GM12878 (cell line): ENCODE measurements at regions not wholly inside any gene's neighbourhood (a gene's known extent, or its start where the extent isn't known, plus 50 kb on each side); places are given as distances from the start of the nearest gene placed in this dataset.

Experiments
- ATAC-seq: fragments of 200-7000 bp; cut with Tn5 transposase; 3 replicates; pipeline ENCODE4 v1.9.1; 2020; ENCODE audit warnings: mild to moderate bottlenecking, moderate library complexity
- BruUV-seq: library from RNA; stranded (reverse); fragments of 400-500 nt; replicated peaks from 2 replicates; lab custom pipeline; 2021; lab: Mats Ljungman, UMichigan
- CTCF ChIA-PET: fragments of 300-600 bp; sonication (Branson Sonifier 250); formaldehyde crosslinking; extraction: SDS; loops from one replicate; lab custom pipeline; 2021; ENCODE audit warnings: inconsistent platforms; lab: Yijun Ruan, JAX
- POLR2A ChIA-PET: fragments of 350-600 bp; formaldehyde crosslinking; extraction: SDS; loops from one replicate; lab custom pipeline; 2021; ENCODE audit warnings: inconsistent platforms; lab: Charles Lee
- RAD21 ChIA-PET: fragments of 300-600 bp; sonication (Branson Sonifier 250); formaldehyde crosslinking; loops from one replicate; lab custom pipeline; 2023; ENCODE audit warnings: antibody characterized with exemption; ENCODE audit not compliant: unreplicated experiment; lab: Charles Lee
- SMC1A ChIA-PET: fragments of 300-600 bp; sonication (Branson Sonifier 250); formaldehyde crosslinking; loops from one replicate; lab custom pipeline; 2023; ENCODE audit not compliant: unreplicated experiment, uncharacterized antibody; lab: Charles Lee
- DNase-seq: peaks from one replicate; pipeline ENCODE4 v3.0.0-alpha.2; 2011; ENCODE audit warnings: low read depth, low spot score
- FAIRE-seq: peaks from 3 replicates; lab custom pipeline; 2011; peaks lifted over from hg19 to GRCh38; lab: Jason Lieb, UNC
- H2AFZ ChIP-seq: 2 replicates; pipeline ENCODE4 v1.6.0; 2011; ENCODE audit warnings: low read depth, low read length, control low read depth; ENCODE audit not compliant: control insufficient read depth
- H3K27ac ChIP-seq: 2 replicates; pipeline ENCODE4 v1.5.1; 2011; ENCODE audit warnings: control low read depth; ENCODE audit not compliant: control insufficient read depth, insufficient read depth
- H3K27me3 ChIP-seq, 2 experiments: replicated peaks in 1 of 2; 2 replicates each; pipeline versions ENCODE4 v1.6.0 to v1.6.1; 2011; ENCODE audit warnings: low read length in 1 of 2; ENCODE audit not compliant: control insufficient read depth in 2 of 2, insufficient read depth in 2 of 2
- H3K36me3 ChIP-seq, 2 experiments: 2 replicates each; pipeline ENCODE4 v1.5.1; 2011; ENCODE audit warnings: low read length in 1 of 2; ENCODE audit not compliant: control insufficient read depth in 2 of 2, insufficient read depth in 2 of 2
- H3K4me1 ChIP-seq: 2 replicates; pipeline ENCODE4 v1.6.1; 2011; ENCODE audit warnings: mild to moderate bottlenecking, low read length, moderate library complexity, mixed read lengths; ENCODE audit not compliant: control insufficient read depth, insufficient read depth
- H3K4me2 ChIP-seq: 2 replicates; pipeline ENCODE4 v1.6.0; 2011; ENCODE audit warnings: control low read depth; ENCODE audit not compliant: control insufficient read depth, insufficient read depth
- H3K4me3 ChIP-seq: fragments of 200-600 bp; sonication (generic); 2 replicates; pipeline ENCODE4 v1.5.1; 2016
- H3K79me2 ChIP-seq: 2 replicates; pipeline ENCODE4 v1.6.0; 2011; ENCODE audit warnings: low read length; ENCODE audit not compliant: control insufficient read depth, insufficient read depth
- H3K9ac ChIP-seq: 2 replicates; pipeline ENCODE4 v1.8.0; 2011; ENCODE audit warnings: low read length, control low read depth, mixed read lengths; ENCODE audit not compliant: control insufficient read depth, insufficient read depth
- H3K9me3 ChIP-seq: replicated peaks from 3 replicates; pipeline ENCODE4 v1.5.1; 2011; ENCODE audit warnings: mild to moderate bottlenecking, low read length; ENCODE audit not compliant: control insufficient read depth, insufficient read depth
- H4K20me1 ChIP-seq: 2 replicates; pipeline ENCODE4 v1.6.0; 2011; ENCODE audit not compliant: control insufficient read depth, insufficient read depth
- CBFB ChIP-seq: IDR thresholded peaks from 2 replicates; pipeline ENCODE4 v1.6.1; 2016; ENCODE audit warnings: antibody characterized with exemption, low read depth
- KDM1A ChIP-seq: fragments of 200-600 bp; sonication (generic); IDR thresholded peaks from 2 replicates; pipeline ENCODE4 v1.6.1; 2016; ENCODE audit warnings: borderline replicate concordance
- LARP7 ChIP-seq: fragments of 450-650 bp; IDR thresholded peaks from 2 replicates; pipeline ENCODE4 v1.6.1; 2017; ENCODE audit warnings: mild to moderate bottlenecking
- RAD21 ChIP-seq: IDR thresholded peaks from 2 replicates; pipeline ENCODE4 v1.6.1; 2011; ENCODE audit warnings: mild to moderate bottlenecking, low read depth, low read length, moderate library complexity; ENCODE audit not compliant: insufficient read depth
- RELA ChIP-seq: fragments of 450-650 bp; IDR thresholded peaks from 2 replicates; pipeline ENCODE4 v1.8.0; 2014; ENCODE audit warnings: borderline replicate concordance; ENCODE audit not compliant: partially characterized antibody
- WGBS: methylation state at CpG from one replicate; pipeline ENCODE4 v1.1.6; 2016; ENCODE audit warnings: low lambda C conversion rate; ENCODE audit not compliant: insufficient replicate concordance, insufficient coverage; ENCODE audit errors: missing lambda C conversion rate; 5-methylcytosine and 5-hydroxymethylcytosine counted together
- in situ Hi-C: fragments of 300-500 bp; cut with MboI; formaldehyde crosslinking; loops from 9 replicates; pipeline ENCODE4 v1.14.3; 2018; ENCODE audit warnings: mixed read lengths
- intact Hi-C: fragments of 100-400 bp; cut with micrococcal nuclease; formaldehyde crosslinking; loops from one replicate; pipeline ENCODE4 v1.14.2; 2022; ENCODE audit not compliant: unreplicated experiment
- TF ChIP-seq, protein P1 (sequence below): fragments of 450-650 bp; IDR thresholded peaks from 2 replicates; pipeline ENCODE4 v1.6.1; 2017; ENCODE audit warnings: mild to moderate bottlenecking, moderate library complexity
- TF ChIP-seq, protein P2 (sequence below): IDR thresholded peaks from 2 replicates; pipeline ENCODE4 v1.6.1; 2012; ENCODE audit warnings: low read depth, low read length, improper control_type of control experiment

DNA sequence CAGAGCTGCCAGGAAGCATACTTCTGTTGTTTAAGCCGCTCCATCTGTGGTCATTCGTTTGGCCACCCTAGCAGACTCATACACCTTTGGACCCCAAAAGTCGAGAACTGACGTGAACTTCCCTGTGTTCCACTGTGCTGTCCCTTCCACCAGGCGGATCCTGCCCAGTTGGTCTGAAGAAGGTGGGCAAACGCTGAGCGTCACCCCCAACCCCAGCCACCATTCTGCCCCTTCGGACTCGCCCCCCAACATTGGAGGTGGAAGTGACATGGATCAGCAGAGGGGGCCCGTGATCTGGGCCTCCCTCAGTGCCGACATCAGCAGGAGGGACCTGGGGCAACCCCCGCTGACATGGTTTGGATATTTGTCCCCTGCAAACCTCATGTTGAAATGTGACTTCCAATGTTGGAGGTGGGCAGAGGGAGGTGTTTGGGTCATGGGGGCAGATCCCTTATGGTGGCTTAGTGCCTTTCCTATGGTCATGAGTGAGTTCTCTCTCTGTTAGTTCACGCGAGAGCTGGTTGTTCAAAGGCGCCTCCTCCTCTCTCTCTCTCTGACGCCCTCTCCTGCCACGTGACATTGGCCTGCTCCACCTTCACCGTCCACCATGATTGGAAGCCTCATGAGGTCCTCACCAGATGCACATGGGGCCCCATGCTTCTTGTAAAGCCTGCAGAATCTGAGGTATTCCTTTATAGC, 93.6 kb upstream of the ZNF507 start:
- Histone ChIP-seq H3K4me1 (no peaks in the 10 kb centered on the region), H3K27me3 (no peaks in the 10 kb centered on the region), H3K4me3 (no peak overlapping the region), H3K27ac (no peak overlapping the region), H3K79me2 (no peaks in the 10 kb centered on the region), H3K9me3 (no peaks in the 10 kb centered on the region; the same call in 2 of the 3 replicates), H4K20me1 (no peaks in the 10 kb centered on the region), H2AFZ (no peak overlapping the region), H3K4me2 (no peak overlapping the region), H3K36me3 (no peaks in the 10 kb centered on the region), H3K9ac (no peak overlapping the region)
- RAD21 ChIA-PET: no interaction called here
- BruUV-seq: no TSS peak
- SMC1A ChIA-PET: interaction anchor here (0.6 kb wide), 1 partner anchor 525 kb away, joined by 4 read pairs; no protein-coding TSS in a partner anchor
- CTCF ChIA-PET: no interaction called here
- POLR2A ChIA-PET: no interaction called here
- DNase-seq (no peak), ATAC-seq (no peak), FAIRE-seq (no peak)
- whole genome bisulfite sequencing: 42% methylated on average over 17 of the region's 18 CpGs
- intact Hi-C loops (no loop called here), in situ Hi-C loops (no loop called here)
- TF ChIP-seq, protein P1, sequence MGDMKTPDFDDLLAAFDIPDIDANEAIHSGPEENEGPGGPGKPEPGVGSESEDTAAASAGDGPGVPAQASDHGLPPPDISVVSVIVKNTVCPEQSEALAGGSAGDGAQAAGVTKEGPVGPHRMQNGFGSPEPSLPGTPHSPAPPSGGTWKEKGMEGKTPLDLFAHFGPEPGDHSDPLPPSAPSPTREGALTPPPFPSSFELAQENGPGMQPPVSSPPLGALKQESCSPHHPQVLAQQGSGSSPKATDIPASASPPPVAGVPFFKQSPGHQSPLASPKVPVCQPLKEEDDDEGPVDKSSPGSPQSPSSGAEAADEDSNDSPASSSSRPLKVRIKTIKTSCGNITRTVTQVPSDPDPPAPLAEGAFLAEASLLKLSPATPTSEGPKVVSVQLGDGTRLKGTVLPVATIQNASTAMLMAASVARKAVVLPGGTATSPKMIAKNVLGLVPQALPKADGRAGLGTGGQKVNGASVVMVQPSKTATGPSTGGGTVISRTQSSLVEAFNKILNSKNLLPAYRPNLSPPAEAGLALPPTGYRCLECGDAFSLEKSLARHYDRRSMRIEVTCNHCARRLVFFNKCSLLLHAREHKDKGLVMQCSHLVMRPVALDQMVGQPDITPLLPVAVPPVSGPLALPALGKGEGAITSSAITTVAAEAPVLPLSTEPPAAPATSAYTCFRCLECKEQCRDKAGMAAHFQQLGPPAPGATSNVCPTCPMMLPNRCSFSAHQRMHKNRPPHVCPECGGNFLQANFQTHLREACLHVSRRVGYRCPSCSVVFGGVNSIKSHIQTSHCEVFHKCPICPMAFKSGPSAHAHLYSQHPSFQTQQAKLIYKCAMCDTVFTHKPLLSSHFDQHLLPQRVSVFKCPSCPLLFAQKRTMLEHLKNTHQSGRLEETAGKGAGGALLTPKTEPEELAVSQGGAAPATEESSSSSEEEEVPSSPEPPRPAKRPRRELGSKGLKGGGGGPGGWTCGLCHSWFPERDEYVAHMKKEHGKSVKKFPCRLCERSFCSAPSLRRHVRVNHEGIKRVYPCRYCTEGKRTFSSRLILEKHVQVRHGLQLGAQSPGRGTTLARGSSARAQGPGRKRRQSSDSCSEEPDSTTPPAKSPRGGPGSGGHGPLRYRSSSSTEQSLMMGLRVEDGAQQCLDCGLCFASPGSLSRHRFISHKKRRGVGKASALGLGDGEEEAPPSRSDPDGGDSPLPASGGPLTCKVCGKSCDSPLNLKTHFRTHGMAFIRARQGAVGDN: no peak
- TF ChIP-seq CBFB (no peak), LARP7 (no peak), RAD21 (no peak), RELA (no peak), KDM1A (no peak)
- TF ChIP-seq, protein P2, sequence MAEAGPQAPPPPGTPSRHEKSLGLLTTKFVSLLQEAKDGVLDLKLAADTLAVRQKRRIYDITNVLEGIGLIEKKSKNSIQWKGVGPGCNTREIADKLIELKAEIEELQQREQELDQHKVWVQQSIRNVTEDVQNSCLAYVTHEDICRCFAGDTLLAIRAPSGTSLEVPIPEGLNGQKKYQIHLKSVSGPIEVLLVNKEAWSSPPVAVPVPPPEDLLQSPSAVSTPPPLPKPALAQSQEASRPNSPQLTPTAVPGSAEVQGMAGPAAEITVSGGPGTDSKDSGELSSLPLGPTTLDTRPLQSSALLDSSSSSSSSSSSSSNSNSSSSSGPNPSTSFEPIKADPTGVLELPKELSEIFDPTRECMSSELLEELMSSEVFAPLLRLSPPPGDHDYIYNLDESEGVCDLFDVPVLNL: no peak
